Neural crest cell (in vitro differentiated cells): ENCODE measurements at regions not wholly inside any gene's neighbourhood (a gene's known extent, or its start where the extent isn't known, plus 50 kb on each side); places are given as distances from the start of the nearest gene placed in this dataset.

ENCODE experiments used
- DNase-seq: peaks from one replicate; pipeline ENCODE4 v3.0.0; 2021; ENCODE audit warnings: low read depth, mixed read lengths, low spot score
- H3K27ac Mint-ChIP-seq: one replicate; pipeline ENCODE4 v1.8.0; 2021; ENCODE audit warnings: mild to moderate bottlenecking, mixed read lengths; ENCODE audit not compliant: unreplicated experiment
- H3K27me3 Mint-ChIP-seq: 2 replicates; pipeline ENCODE4 v1.8.0; 2021; ENCODE audit warnings: low read depth, mild to moderate bottlenecking, mixed read lengths
- H3K36me3 Mint-ChIP-seq: 2 replicates; pipeline ENCODE4 v1.8.0; 2021; ENCODE audit warnings: low read depth, mild to moderate bottlenecking, mixed read lengths
- H3K4me1 Mint-ChIP-seq: 2 replicates; pipeline ENCODE4 v1.8.0; 2021; ENCODE audit warnings: mixed read lengths
- H3K4me3 Mint-ChIP-seq: one replicate; pipeline ENCODE4 v1.8.0; 2021; ENCODE audit warnings: mild to moderate bottlenecking, mixed read lengths
- H3K9me3 Mint-ChIP-seq: 2 replicates; pipeline ENCODE4 v1.8.0; 2021; ENCODE audit warnings: mixed read lengths
- TF ChIP-seq, protein P1 (sequence below): fragments of 200-600 bp; sonication (generic); conservative IDR thresholded peaks from 2 replicates; pipeline ENCODE4 v1.5.0; 2021; ENCODE audit warnings: antibody characterized with exemption, mild to moderate bottlenecking

GRCh38 chr12:84376320-84376719, 536.3 kb downstream of the SLC6A15 start:
- Mint-ChIP-seq H3K4me1 (no peaks in the 10 kb centered on the region), H3K9me3 (no peaks in the 10 kb centered on the region), H3K27me3 (no peaks in the 10 kb centered on the region), H3K27ac (no peak overlapping the region), H3K36me3 (no peaks in the 10 kb centered on the region), H3K4me3 (no peak overlapping the region)
- TF ChIP-seq, protein P1, sequence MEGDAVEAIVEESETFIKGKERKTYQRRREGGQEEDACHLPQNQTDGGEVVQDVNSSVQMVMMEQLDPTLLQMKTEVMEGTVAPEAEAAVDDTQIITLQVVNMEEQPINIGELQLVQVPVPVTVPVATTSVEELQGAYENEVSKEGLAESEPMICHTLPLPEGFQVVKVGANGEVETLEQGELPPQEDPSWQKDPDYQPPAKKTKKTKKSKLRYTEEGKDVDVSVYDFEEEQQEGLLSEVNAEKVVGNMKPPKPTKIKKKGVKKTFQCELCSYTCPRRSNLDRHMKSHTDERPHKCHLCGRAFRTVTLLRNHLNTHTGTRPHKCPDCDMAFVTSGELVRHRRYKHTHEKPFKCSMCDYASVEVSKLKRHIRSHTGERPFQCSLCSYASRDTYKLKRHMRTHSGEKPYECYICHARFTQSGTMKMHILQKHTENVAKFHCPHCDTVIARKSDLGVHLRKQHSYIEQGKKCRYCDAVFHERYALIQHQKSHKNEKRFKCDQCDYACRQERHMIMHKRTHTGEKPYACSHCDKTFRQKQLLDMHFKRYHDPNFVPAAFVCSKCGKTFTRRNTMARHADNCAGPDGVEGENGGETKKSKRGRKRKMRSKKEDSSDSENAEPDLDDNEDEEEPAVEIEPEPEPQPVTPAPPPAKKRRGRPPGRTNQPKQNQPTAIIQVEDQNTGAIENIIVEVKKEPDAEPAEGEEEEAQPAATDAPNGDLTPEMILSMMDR, result no peak
- DNase-seq, result no peak

DNA sequence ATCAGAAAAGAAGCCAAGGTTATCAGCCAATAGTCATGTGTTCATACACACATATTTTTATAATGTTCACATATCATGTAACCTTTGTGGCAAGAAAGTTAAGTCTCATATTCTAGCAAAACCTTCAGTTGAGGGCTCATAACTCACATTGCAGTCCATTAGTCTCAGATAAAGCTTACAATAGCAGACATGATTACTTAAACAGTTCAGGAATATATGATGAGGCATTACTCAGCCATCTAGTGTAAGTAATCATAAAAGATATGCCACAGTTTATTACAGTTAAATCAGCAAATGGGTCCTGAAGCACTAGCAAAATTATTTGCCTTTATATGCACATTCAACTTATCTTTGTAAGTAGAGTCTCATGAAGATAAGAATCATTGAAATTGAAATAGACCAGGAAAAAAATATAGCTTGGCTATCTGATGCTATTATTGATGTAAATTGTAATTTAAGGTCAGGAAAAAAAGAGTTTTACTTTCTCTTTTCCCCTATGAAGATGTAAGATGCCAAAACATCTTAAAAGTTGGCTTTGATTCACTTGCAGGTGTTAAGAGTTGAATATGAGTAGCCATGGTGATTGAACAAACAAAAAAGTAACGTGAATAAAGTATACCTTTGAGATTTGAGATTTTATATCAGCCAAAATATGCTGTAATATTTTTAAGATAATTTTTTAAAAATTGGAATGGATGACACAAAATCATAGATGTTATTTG, 537.0 kb downstream of the SLC6A15 start:
- no peak overlapping the region for H3K4me3 Mint-ChIP-seq
- H3K27me3 Mint-ChIP-seq, result no peaks in the 10 kb centered on the region
- no peak for DNase-seq
- TF ChIP-seq, protein P1, result no peak
- H3K9me3 Mint-ChIP-seq, result no peaks in the 10 kb centered on the region
- H3K4me1 Mint-ChIP-seq, result no peaks in the 10 kb centered on the region
- H3K27ac Mint-ChIP-seq, result no peak overlapping the region
- H3K36me3 Mint-ChIP-seq, result no peaks in the 10 kb centered on the region

DNA sequence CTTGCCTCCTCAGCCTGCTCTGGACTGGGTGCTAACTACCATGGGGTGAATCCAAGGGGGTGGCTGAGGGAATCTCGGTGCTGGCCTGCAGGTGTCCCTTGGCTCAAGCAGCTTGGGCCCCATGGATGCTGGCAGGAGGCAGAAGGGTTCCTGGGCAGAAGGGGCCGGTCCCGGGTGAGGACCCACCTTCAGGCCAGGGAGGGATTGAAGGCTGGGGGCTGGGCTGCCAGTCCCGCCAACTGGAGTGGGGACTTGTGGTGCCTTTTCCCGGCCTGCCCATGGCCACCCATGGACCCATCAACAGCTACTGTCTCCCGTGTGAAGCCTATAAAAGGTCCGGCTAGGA, 550.1 kb downstream of the SLC6A15 start:
- TF ChIP-seq, protein P1, result no peak
- Mint-ChIP-seq H3K9me3 (no peaks in the 10 kb centered on the region), H3K4me3 (no peak overlapping the region), H3K27ac (no peak overlapping the region), H3K27me3 (no peaks in the 10 kb centered on the region), H3K4me1 (no peaks in the 10 kb centered on the region), H3K36me3 (no peaks in the 10 kb centered on the region)
- no peak for DNase-seq

DNA sequence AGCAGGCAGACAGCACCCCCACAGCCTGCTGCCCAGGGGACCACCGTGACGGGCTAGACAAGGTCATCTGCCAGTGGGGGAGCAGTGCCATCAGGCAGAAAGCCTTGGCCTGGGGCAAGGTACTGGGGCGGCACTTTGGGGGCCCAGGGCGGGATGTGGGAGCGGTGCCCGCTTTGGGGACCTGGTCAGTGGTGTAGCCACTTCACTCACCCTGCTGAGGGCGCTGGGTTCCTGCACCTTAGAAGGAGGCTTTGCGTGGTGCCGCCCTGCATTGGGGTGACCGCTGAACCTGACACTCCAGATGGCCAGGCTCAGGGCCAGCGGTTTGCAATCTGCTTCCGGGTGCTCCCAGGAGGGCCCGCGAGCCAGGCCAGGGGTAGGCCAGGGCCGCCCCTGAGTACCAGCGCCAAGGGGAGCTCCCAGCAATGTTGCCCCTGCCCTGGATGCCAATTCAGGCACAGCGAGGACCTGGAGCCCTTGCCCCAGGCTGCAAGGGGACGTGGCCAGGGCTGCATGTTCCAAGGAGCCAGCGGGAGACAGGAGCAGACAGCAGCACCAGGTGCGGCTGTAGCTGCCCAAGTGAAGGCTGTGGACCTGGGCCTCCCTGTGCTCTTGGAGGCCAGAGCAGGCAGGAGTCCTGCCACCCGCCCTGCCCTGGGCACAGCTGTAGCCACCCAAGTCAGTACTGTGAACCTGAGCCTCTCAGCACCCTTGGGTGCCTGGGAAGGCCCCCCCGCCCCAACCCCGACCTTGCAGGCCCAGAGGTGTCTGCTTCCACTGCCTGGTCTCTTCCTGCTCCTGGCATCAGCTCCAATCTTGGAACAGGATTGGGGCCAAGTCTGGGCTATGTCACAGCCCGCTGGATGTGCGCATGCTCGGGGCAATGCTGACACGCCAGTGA, 550.7 kb downstream of the SLC6A15 start:
- DNase-seq, result no peak
- Mint-ChIP-seq H3K4me3 (no peak overlapping the region), H3K4me1 (no peaks in the 10 kb centered on the region), H3K9me3 (no peaks in the 10 kb centered on the region), H3K27ac (no peak overlapping the region), H3K36me3 (no peaks in the 10 kb centered on the region), H3K27me3 (no peaks in the 10 kb centered on the region)
- TF ChIP-seq, protein P1, result no peak

GRCh38 chr12:84357314-84357713, 555.3 kb downstream of the SLC6A15 start:
- no peaks in the 10 kb centered on the region for H3K9me3 Mint-ChIP-seq
- H3K36me3 Mint-ChIP-seq, result no peaks in the 10 kb centered on the region
- TF ChIP-seq, protein P1, result no peak
- no peak overlapping the region for H3K4me3 Mint-ChIP-seq
- DNase-seq, result no peak
- H3K27me3 Mint-ChIP-seq, result no peaks in the 10 kb centered on the region
- H3K27ac Mint-ChIP-seq, result no peak overlapping the region
- H3K4me1 Mint-ChIP-seq, result no peaks in the 10 kb centered on the region
